CD14-positive monocyte (primary cell): ENCODE measurements at regions not wholly inside any gene's neighbourhood (a gene's known extent, or its start where the extent isn't known, plus 50 kb on each side); places are given as distances from the start of the nearest gene placed in this dataset.

Experiments
- DNase-seq, 3 donors: peaks; one replicate each; pipeline ENCODE4 v3.0.0-alpha.2; 2011 to 2022
- H2AFZ ChIP-seq: 2 replicates; pipeline ENCODE4 v1.6.0; 2012; ENCODE audit warnings: mild to moderate bottlenecking, low read depth, low read length, inconsistent platforms; ENCODE audit not compliant: insufficient read depth, poor library complexity, severe bottlenecking
- H3K27ac ChIP-seq, 2 donors: 1 replicate in 1 of 2; 2 replicates in 1 of 2; pipeline ENCODE4 v1.5.1; 2012 to 2013; ENCODE audit warnings: low read length in 2 of 2, control low read depth in 1 of 2, inconsistent platforms in 1 of 2, low read depth in 1 of 2, mild to moderate bottlenecking in 1 of 2
- H3K27me3 ChIP-seq, 2 donors: one replicate each; pipeline versions ENCODE4 v1.6.0 to v1.6.1; 2011 to 2013; ENCODE audit warnings: low read length in 2 of 2; ENCODE audit not compliant: control insufficient read depth in 2 of 2, insufficient read depth in 2 of 2
- H3K36me3 ChIP-seq, 2 donors: replicated peaks in 1 of 2; 1 replicate in 1 of 2; 2 replicates in 1 of 2; pipeline versions ENCODE4 v1.5.1 to v1.6.1; 2012 to 2013; ENCODE audit warnings: low read length in 2 of 2, control low read depth in 1 of 2, inconsistent platforms in 1 of 2, mild to moderate bottlenecking in 1 of 2; ENCODE audit not compliant: insufficient read depth in 2 of 2, control insufficient read depth in 1 of 2
- H3K4me1 ChIP-seq, 2 donors: 1 replicate in 1 of 2; 2 replicates in 1 of 2; pipeline versions ENCODE4 v1.5.1 to v1.6.1; 2012 to 2013; ENCODE audit warnings: low read length in 2 of 2, control low read depth in 1 of 2, inconsistent platforms in 1 of 2, mild to moderate bottlenecking in 1 of 2, moderate library complexity in 1 of 2; ENCODE audit not compliant: insufficient read depth in 2 of 2, control insufficient read depth in 1 of 2
- H3K4me2 ChIP-seq: replicated peaks from 2 replicates; pipeline ENCODE3; 2012; ENCODE audit warnings: low read length, moderate library complexity, mild to moderate bottlenecking; ENCODE audit not compliant: poor library complexity, severe bottlenecking; ENCODE audit errors: extremely low read depth
- H3K4me3 ChIP-seq, 3 experiments: fragments of 200-600 bp in 1 of 3; sonication (generic) in 1 of 3; replicated peaks in 1 of 3; 1 replicate in 2 of 3; 2 replicates in 1 of 3; pipeline ENCODE4 v1.5.1; 2011 to 2013; ENCODE audit warnings: low read length in 3 of 3, mild to moderate bottlenecking in 3 of 3, control low read depth in 2 of 3, low read depth in 2 of 3, inconsistent platforms in 1 of 3, moderate library complexity in 1 of 3
- H3K79me2 ChIP-seq: 2 replicates; pipeline ENCODE4 v1.6.0; 2012; ENCODE audit warnings: mild to moderate bottlenecking, control low read depth, inconsistent platforms, low read length, moderate library complexity; ENCODE audit not compliant: insufficient read depth
- H3K9ac ChIP-seq: 2 replicates; pipeline ENCODE4 v1.6.0; 2017; ENCODE audit warnings: low read length, mild to moderate bottlenecking; ENCODE audit not compliant: insufficient read depth, poor library complexity, severe bottlenecking
- H3K9me3 ChIP-seq, 2 donors: replicated peaks in 1 of 2; 1 replicate in 1 of 2; 2 replicates in 1 of 2; pipeline versions ENCODE4 v1.5.1 to v1.6.1; 2012 to 2013; ENCODE audit warnings: low read length in 2 of 2, control low read depth in 1 of 2; ENCODE audit not compliant: control insufficient read depth in 1 of 2, insufficient read depth in 1 of 2
- H4K20me1 ChIP-seq: 2 replicates; pipeline ENCODE4 v1.6.0; 2012; ENCODE audit warnings: mild to moderate bottlenecking, low read length, control low read depth, moderate library complexity; ENCODE audit not compliant: insufficient read depth
- H3K27ac Mint-ChIP-seq, 7 donors: one replicate each; pipeline ENCODE4 v1.8.0; 2020; ENCODE audit warnings: mild to moderate bottlenecking in 7 of 7, mixed read lengths in 7 of 7, moderate library complexity in 6 of 7, inconsistent platforms in 2 of 7
- H3K27me3 Mint-ChIP-seq, 3 donors: one replicate each; pipeline ENCODE4 v1.8.0; 2021 to 2022; ENCODE audit warnings: low read depth in 3 of 3, mild to moderate bottlenecking in 3 of 3, mixed read lengths in 3 of 3, moderate library complexity in 3 of 3, inconsistent platforms in 1 of 3
- H3K36me3 Mint-ChIP-seq, 2 donors: one replicate each; pipeline ENCODE4 v1.8.0; 2020; ENCODE audit warnings: mixed read lengths in 2 of 2, inconsistent platforms in 1 of 2, mild to moderate bottlenecking in 1 of 2
- H3K4me1 Mint-ChIP-seq: one replicate; pipeline ENCODE4 v1.8.0; 2020; ENCODE audit warnings: mild to moderate bottlenecking, mixed read lengths
- H3K4me3 Mint-ChIP-seq, 2 donors: one replicate each; pipeline ENCODE4 v1.8.0; 2020; ENCODE audit warnings: mild to moderate bottlenecking in 2 of 2, mixed read lengths in 2 of 2, moderate library complexity in 1 of 2
- H3K9me3 Mint-ChIP-seq, 7 donors: one replicate each; pipeline ENCODE4 v1.8.0; 2020 to 2022; ENCODE audit warnings: mixed read lengths in 7 of 7, mild to moderate bottlenecking in 6 of 7, moderate library complexity in 6 of 7, inconsistent platforms in 2 of 7
- WGBS: methylation state at CpG from one replicate; pipeline ENCODE4 v1.1.5; 2013; ENCODE audit warnings: missing lambda C conversion rate; ENCODE audit not compliant: insufficient coverage; 5-methylcytosine and 5-hydroxymethylcytosine counted together
- intact Hi-C, 2 donors: fragments of 100-400 bp; cut with micrococcal nuclease; formaldehyde crosslinking; loops; one replicate each; pipeline versions ENCODE4 v1.15.0 to v1.15.1; 2023
- TF ChIP-seq, protein P1 (sequence below): fragments of 200-600 bp; IDR thresholded peaks from one replicate; pipeline ENCODE4 v1.8.0; 2022; ENCODE audit warnings: antibody characterized with exemption, mild to moderate bottlenecking

DNA sequence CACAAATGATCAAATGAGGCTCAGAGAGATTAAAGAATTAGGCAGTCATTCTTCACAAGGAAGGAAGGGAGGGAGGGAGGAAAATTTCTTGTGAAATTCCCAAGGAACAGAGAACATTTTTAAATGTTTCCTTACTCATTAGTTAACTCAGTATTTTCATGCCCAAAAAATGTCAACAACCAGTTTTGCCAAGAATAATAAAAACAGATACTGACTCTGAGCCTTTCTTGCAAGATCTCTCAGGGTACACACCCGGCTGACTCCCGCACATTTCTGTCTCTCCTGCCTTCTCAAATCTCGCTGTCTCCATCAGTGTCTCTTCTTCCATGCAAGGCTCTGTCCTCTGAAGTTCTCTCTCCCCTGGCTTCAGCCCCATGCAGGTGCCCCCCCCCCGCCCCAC is 265.9 kb downstream of the TJP1 start:
- Histone ChIP-seq H2AFZ (no peak overlapping the region), H3K36me3 (no peaks in the 10 kb centered on the region), H3K9ac (no peak overlapping the region), H4K20me1 (no peaks in the 10 kb centered on the region), H3K27ac (no peak overlapping the region), H3K4me3 (no peak overlapping the region), H3K27me3 (no peaks in the 10 kb centered on the region), H3K4me2 (no peak overlapping the region), H3K9me3 (peaks cover 0 to 3% of the 10 kb centered on the region in 2 donors), H3K79me2 (no peaks in the 10 kb centered on the region), H3K4me1 (no peaks in the 10 kb centered on the region)
- H3K9me3 Mint-ChIP-seq: peaks cover 0 to 6% (median 4%) of the 10 kb centered on the region in 7 donors
- 100% methylated on average over 3 of the region's 4 CpGs for WGBS
- no peak for DNase-seq
- no peaks in the 10 kb centered on the region for H3K36me3 Mint-ChIP-seq
- H3K4me1 Mint-ChIP-seq: no peaks in the 10 kb centered on the region
- H3K4me3 Mint-ChIP-seq: no peak overlapping the region
- H3K27ac Mint-ChIP-seq: no peak overlapping the region
- TF ChIP-seq, protein P1, sequence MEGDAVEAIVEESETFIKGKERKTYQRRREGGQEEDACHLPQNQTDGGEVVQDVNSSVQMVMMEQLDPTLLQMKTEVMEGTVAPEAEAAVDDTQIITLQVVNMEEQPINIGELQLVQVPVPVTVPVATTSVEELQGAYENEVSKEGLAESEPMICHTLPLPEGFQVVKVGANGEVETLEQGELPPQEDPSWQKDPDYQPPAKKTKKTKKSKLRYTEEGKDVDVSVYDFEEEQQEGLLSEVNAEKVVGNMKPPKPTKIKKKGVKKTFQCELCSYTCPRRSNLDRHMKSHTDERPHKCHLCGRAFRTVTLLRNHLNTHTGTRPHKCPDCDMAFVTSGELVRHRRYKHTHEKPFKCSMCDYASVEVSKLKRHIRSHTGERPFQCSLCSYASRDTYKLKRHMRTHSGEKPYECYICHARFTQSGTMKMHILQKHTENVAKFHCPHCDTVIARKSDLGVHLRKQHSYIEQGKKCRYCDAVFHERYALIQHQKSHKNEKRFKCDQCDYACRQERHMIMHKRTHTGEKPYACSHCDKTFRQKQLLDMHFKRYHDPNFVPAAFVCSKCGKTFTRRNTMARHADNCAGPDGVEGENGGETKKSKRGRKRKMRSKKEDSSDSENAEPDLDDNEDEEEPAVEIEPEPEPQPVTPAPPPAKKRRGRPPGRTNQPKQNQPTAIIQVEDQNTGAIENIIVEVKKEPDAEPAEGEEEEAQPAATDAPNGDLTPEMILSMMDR: no peak
- peaks cover 1 to 2% (median 1%) of the 10 kb centered on the region in 3 donors for H3K27me3 Mint-ChIP-seq
- intact Hi-C loops: no loop called here

DNA sequence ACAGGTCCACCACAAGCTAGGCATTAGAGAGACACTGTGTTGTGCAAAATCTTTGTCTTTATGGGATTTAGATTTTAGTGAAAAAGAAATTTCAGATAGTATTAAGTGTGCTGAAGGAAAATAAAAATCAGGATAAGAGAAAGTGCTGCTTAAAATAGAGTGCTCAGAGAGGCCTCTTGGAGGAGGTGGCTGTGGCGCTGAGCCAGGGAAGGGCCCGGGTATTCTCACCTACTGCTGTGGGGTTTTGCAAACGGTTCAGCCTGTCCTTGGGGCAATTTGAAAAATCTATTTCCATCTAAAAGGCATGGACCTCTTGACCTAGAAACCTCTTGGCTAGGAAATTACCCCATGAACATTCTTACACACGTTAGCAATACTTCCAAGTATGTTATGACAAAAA is 267.7 kb downstream of the TJP1 start:
- H4K20me1 ChIP-seq: no peaks in the 10 kb centered on the region
- H3K9ac ChIP-seq: no peak overlapping the region
- H3K4me2 ChIP-seq: no peak overlapping the region
- no peak overlapping the region for H3K27ac ChIP-seq
- DNase-seq: no peak
- WGBS: no CpG with 5 or more reads among the region's 4 CpGs
- H2AFZ ChIP-seq: no peak overlapping the region
- H3K4me1 ChIP-seq: no peaks in the 10 kb centered on the region
- no peak overlapping the region for H3K4me3 Mint-ChIP-seq
- no peaks in the 10 kb centered on the region for H3K27me3 ChIP-seq
- TF ChIP-seq, protein P1: no peak
- peaks cover 0 to 2% (median 1%) of the 10 kb centered on the region in 3 donors for H3K27me3 Mint-ChIP-seq
- H3K27ac Mint-ChIP-seq: no peak overlapping the region
- H3K79me2 ChIP-seq: no peaks in the 10 kb centered on the region
- H3K36me3 Mint-ChIP-seq: no peaks in the 10 kb centered on the region
- H3K36me3 ChIP-seq: no peaks in the 10 kb centered on the region
- H3K4me3 ChIP-seq: no peak overlapping the region
- H3K4me1 Mint-ChIP-seq: no peaks in the 10 kb centered on the region
- peaks cover 2 to 7% (median 4%) of the 10 kb centered on the region in 7 donors for H3K9me3 Mint-ChIP-seq
- intact Hi-C loops: no loop called here
- peaks cover 0 to 7% of the 10 kb centered on the region in 2 donors for H3K9me3 ChIP-seq
